ENCODE measurements at regions not wholly inside any gene's neighbourhood (a gene's known extent, or its start where the extent isn't known, plus 50 kb on each side); places are given as distances from the start of the nearest gene placed in this dataset.
A peak's percentile ranks its signal among the peaks of the same experiment; 100 is the strongest.

- TF ChIP-seq CTCF (IDR thresholded peaks at IDR 0.05; ENCODE audit: low read depth, low read length) (no peak), EZH2phosphoT487 (IDR thresholded peaks at IDR 0.05; ENCODE audit: low read depth) (no peak)
- no peaks in the 10 kb centered on the region; the same call in 1 of the 2 replicates for H3K9me3 ChIP-seq (ENCODE audit: insufficient read depth, low read length)
- H3K27ac ChIP-seq (ENCODE audit: low read length): no peak overlapping the region
- no peak overlapping the region for H3K4me2 ChIP-seq (ENCODE audit: low read length)
- H2AFZ ChIP-seq (ENCODE audit: low read depth, low read length): no peak overlapping the region
- no peaks in the 10 kb centered on the region for H4K20me1 ChIP-seq (ENCODE audit: insufficient read depth, low read length)
- no peaks in the 10 kb centered on the region for H3K27me3 ChIP-seq (ENCODE audit: low read depth, low read length)
- no peaks in the 10 kb centered on the region for H3K4me1 ChIP-seq (ENCODE audit: low read length)
- no peaks in the 10 kb centered on the region for H3K36me3 ChIP-seq (replicated peaks; ENCODE audit: low read depth, low read length)
- H3K4me3 ChIP-seq (ENCODE audit: low read length): no peak overlapping the region
- no peaks in the 10 kb centered on the region for H3K79me2 ChIP-seq (ENCODE audit: low read length)
- no peak overlapping the region for H3K9ac ChIP-seq (ENCODE audit: low read length)
Measured at GRCh38 chr2:149800624-149801542, 213.3 kb upstream of the MMADHC start.

GRCh38 chr2:149799013-149799705 lies 211.6 kb upstream of the MMADHC start:
- H3K9me3 ChIP-seq (ENCODE audit: insufficient read depth, low read length): no peaks in the 10 kb centered on the region; the same call in 1 of the 2 replicates
- H3K4me1 ChIP-seq (ENCODE audit: low read length): no peaks in the 10 kb centered on the region
- TF ChIP-seq EZH2phosphoT487 (IDR thresholded peaks at IDR 0.05; ENCODE audit: low read depth): no peak
- TF ChIP-seq CTCF (IDR thresholded peaks at IDR 0.05; ENCODE audit: low read depth, low read length): peak; percentile 44
- H3K4me2 ChIP-seq (ENCODE audit: low read length): no peak overlapping the region
- no peak overlapping the region for H3K9ac ChIP-seq (ENCODE audit: low read length)
- H3K79me2 ChIP-seq (ENCODE audit: low read length): no peaks in the 10 kb centered on the region
- H3K4me3 ChIP-seq (ENCODE audit: low read length): no peak overlapping the region
- H4K20me1 ChIP-seq (ENCODE audit: insufficient read depth, low read length): no peaks in the 10 kb centered on the region
- no peak overlapping the region for H3K27ac ChIP-seq (ENCODE audit: low read length)
- H2AFZ ChIP-seq (ENCODE audit: low read depth, low read length): no peak overlapping the region
- H3K27me3 ChIP-seq (ENCODE audit: low read depth, low read length): no peaks in the 10 kb centered on the region
- no peaks in the 10 kb centered on the region for H3K36me3 ChIP-seq (replicated peaks; ENCODE audit: low read depth, low read length)

GRCh38 chr2:149797030-149797429 lies 209.5 kb upstream of the MMADHC start:
- Histone ChIP-seq H3K4me3 (ENCODE audit: low read length) (no peak overlapping the region), H3K9ac (ENCODE audit: low read length) (no peak overlapping the region), H3K36me3 (replicated peaks; ENCODE audit: low read depth, low read length) (no peaks in the 10 kb centered on the region), H3K4me2 (ENCODE audit: low read length) (no peak overlapping the region), H2AFZ (ENCODE audit: low read depth, low read length) (no peak overlapping the region), H3K4me1 (ENCODE audit: low read length) (no peaks in the 10 kb centered on the region), H3K79me2 (ENCODE audit: low read length) (no peaks in the 10 kb centered on the region), H3K27me3 (ENCODE audit: low read depth, low read length) (no peaks in the 10 kb centered on the region), H3K27ac (ENCODE audit: low read length) (no peak overlapping the region), H4K20me1 (ENCODE audit: insufficient read depth, low read length) (no peaks in the 10 kb centered on the region), H3K9me3 (ENCODE audit: insufficient read depth, low read length) (no peaks in the 10 kb centered on the region)
- TF ChIP-seq EZH2phosphoT487 (IDR thresholded peaks at IDR 0.05; ENCODE audit: low read depth) (no peak), CTCF (IDR thresholded peaks at IDR 0.05; ENCODE audit: low read depth, low read length) (no peak)

- Histone ChIP-seq H3K79me2 (ENCODE audit: low read length) (no peaks in the 10 kb centered on the region), H2AFZ (ENCODE audit: low read depth, low read length) (no peak overlapping the region), H3K4me3 (ENCODE audit: low read length) (no peak overlapping the region), H3K9me3 (ENCODE audit: insufficient read depth, low read length) (no peaks in the 10 kb centered on the region), H3K4me1 (ENCODE audit: low read length) (no peaks in the 10 kb centered on the region), H3K4me2 (ENCODE audit: low read length) (no peak overlapping the region), H3K36me3 (replicated peaks; ENCODE audit: low read depth, low read length) (no peaks in the 10 kb centered on the region), H3K27me3 (ENCODE audit: low read depth, low read length) (no peaks in the 10 kb centered on the region), H3K9ac (ENCODE audit: low read length) (no peak overlapping the region), H4K20me1 (ENCODE audit: insufficient read depth, low read length) (no peaks in the 10 kb centered on the region), H3K27ac (ENCODE audit: low read length) (no peak overlapping the region)
- no peak for TF ChIP-seq EZH2phosphoT487 (IDR thresholded peaks at IDR 0.05; ENCODE audit: low read depth)
- TF ChIP-seq CTCF (IDR thresholded peaks at IDR 0.05; ENCODE audit: low read depth, low read length): no peak
Measured at GRCh38 chr2:149789549-149789948, 202.0 kb upstream of the MMADHC start.
